RPMI7951 (cell line): ENCODE measurements at regions not wholly inside any gene's neighbourhood (a gene's known extent, or its start where the extent isn't known, plus 50 kb on each side); places are given as distances from the start of the nearest gene placed in this dataset.

Source experiments
- DNase-seq: peaks from one replicate; pipeline ENCODE4 v3.0.0-alpha.2; 2012; ENCODE audit warnings: low read depth

DNA sequence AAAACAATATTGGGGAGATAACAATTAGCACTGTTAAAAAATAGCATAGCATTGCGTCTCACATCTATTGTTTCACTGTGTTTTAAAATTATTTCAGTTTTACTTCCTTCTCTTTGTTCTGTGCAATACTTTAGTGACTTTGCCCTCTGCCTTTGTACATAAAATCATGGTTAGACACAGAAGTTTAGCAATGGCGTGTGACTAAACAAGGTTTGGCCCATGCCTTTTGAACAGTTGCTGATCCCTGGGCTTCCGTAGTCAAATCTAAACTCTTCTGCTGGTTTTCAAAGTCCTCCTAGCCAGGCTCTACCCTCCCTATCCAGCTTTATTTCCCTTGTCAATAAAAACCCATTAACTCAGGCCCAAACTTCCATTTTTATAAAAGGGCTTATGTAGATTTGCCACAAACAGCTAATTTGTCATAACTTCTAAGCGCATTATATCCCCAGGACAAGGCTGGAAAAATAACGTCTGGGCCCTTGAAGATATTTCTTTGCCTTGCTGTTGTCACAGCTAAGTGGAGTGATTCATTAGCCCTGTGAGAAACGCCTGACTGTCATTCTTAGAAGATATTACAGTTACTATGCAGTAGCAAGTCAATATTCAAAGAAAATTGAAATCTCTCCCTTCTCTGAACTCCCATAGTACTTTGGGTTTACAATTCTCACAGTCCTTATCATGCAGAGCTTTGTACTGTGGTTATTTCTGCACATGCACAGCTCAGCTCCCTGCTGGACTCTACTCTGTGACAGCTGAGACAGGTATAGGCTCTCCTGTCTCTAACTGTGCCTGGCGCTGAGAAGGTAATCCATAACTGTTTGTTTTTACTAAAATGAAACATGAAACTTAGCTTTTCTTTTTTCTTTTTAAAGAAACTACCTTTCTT lies 123.4 kb upstream of the SLC24A5 start:
- DNase-seq: no peak

DNA sequence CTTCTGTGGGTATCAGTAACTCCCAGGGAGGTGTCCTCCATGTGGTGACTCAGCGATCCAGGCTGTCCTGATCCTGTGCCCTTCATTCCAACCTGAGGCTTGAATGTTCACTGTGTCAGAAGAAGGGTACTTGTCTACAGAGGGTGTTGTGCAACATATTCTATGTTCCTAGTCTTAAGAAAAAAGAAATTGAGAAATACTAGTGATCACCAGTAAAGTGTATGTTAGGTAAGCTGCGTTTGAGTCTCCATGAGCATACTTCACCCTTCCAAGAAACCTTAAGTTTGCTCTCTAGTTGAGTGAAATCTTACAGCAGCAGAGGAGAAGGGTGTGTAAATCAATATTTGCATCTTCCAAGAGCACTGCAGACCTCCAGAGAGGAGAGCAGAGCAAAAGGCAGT lies 122.2 kb upstream of the SLC24A5 start:
- no peak for DNase-seq

DNA sequence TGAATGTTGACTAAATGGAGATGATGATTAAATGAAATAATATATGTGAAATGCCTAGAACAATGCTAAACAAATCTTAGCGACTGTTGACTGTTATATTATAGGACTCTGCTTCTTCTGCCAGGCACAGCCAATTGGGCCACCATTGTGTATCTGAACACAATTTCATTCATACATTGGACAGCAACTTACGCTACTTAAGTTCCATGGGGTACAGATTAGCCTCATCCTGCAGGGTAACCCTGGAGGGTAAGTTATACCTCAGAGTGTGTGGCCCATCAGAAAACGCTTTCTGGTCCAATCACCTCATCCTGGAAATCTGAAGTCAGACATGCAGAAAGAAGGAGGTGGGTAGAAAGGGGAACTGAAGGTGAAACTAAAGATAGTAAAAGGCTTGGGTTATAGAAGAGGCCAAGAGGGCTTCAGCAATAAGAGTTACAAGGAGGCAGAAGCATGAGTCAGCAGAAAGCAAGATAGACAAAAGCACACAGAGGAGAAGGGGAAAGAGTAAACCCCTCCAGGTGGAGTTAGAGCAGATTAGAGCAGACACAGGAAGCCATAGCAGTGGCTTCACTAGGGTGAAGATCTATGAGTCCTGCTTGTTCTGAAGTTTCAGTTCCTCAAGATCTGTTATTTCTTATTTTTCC lies 119.3 kb upstream of the SLC24A5 start:
- DNase-seq: no peak

DNA sequence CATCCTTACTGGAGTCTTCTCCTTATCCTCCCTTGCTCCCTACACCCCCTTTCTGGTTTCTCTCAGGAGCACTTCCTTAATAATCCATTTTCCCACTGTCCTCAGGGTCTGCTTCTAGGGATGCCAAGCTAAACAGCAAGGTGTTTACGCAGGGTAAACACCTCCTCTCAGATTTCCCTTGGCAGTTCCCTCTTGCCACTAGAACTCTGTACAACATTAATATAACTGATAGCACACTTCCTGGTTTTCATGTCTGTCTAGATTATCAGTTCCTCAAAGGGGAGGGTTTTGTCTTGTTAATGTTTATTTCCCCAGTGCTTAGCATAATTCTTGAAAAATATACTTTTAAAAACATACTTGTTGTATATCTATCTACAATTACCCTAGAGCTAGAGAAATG lies 118.0 kb upstream of the SLC24A5 start:
- DNase-seq: no peak

DNA sequence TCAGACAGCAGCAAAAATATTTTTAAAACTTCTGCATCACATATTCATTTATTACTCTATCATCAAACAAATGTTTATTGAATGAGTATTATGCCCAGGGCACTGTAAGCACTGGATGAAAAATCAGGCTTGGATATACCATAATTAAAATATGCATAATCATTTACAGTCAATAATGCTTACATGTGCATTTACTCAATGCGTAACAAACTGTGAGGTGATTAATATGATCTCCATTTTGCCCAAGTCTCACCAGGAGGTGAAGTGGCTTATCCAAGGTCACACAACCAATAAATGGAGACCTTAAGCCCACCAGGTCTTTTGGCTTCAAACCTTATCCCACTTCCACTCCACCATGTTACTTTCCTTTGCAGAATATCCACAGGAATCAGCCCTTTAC lies 117.3 kb upstream of the SLC24A5 start:
- DNase-seq: no peak

DNA sequence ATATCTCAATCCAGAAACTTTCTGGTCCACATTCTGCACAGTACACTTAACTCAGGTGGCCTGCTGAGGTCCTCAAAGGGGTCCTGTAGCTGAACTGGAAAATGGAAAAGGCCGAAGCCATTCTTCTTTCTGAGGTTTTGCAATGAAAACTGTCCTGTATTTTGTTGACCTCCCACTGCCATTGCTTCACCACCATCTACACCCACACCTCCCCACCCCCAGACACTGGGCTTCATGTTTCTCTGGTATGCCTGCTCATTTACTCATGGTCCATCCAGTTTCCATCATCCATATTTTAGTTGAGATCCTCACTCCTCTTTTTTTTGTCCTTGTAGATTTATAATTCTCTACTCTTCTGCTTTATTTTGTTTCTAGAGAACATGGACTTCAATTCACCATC lies 115.7 kb upstream of the SLC24A5 start:
- DNase-seq: no peak

DNA sequence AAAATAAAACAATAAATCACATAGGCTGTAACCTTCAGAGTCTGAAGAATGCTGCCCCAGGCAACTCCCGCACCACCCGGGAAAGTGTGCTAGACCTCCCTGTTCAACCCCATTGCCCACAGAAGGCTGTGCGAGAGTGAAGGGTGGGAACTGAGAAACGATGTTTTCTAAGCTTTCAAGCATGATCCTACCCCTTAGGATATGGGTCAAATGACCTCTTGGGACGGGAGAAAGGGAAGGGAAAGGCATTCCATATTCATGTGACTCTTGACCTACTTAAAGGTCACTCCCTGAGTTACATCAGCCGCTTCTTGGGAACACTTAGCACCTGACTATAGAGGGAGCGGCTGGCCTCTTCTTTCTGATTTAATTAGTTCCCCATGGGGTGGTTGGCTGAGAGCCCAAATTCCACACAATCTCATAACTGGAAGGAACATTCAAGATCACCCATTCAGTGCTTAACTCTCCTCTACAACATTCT lies 114.7 kb upstream of the SLC24A5 start:
- DNase-seq: no peak

DNA sequence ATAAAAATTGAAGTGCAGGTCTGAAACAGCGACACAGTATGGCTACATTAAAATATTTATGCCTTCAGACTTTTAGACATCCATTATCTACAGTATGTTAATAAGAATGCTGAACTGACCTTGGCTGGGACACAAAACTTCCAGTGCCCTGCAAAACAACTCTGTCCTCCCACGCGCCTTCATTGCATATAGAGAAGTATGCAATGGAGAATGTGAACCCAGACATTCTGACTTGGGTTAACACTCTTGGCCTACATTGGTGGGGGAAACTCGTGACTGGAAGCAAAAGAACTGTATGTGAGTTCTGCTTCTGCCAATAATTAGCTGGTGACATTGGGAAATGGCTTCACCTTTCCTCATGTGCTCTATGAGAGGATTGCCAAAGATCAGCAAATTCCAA lies 110.5 kb upstream of the SLC24A5 start:
- DNase-seq: no peak

DNA sequence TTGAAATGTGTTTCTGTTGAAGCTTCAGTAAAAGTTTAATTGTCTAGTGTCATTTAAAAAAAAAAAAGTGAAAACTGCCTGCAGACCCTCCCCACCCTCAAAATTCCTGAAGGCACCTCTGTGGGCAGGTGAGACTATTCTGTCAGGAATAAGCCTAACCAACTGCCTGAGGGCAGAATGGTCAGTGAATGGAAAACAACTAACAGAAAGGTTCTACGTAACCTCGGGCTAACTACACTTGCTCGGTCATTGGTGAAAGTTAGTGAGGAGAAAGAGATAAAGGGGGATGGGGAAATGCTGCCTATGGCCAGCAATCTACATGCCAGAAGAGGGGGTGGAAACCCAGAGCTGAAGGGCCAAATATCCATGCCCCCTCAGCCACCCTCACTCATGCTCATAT lies 108.6 kb upstream of the SLC24A5 start:
- no peak for DNase-seq

DNA sequence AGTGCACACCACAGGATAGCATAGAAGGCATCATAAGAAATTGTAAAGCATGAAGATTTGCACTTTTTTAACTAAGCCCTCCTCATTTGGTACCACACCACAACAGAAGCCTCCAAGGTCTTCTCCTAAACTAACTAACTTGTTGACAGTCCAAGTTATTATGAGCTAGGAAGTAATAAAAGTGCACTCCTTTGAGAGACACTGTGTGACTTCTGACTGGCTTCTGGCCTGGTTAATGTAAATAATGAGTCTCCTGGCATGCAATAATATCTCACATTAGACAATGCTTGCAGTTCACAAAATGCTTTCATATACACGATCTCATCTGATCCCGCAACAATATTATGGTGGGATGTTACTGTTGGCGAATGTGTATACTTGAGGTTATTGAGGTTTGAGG lies 103.9 kb upstream of the SLC24A5 start:
- DNase-seq: no peak

DNA sequence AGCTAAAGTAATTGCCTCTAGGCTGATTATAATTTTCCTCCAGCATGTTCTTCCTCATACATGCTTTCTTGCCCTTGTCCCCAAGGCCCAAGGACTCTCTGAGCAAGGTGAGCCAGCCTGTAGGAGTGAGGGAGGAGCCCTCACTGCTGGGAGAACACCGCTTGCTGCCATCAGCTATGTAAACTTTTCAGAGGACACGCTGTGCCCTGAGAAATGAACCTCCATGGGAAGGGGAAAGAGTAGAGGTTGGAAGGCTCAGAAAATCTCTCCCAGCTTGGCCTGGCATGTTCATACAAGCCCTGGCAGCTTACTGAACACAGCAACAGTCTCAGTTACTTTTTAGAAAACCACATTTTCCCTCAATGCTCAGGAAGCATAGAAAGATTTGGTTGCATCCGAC lies 103.0 kb upstream of the SLC24A5 start:
- DNase-seq: no peak

DNA sequence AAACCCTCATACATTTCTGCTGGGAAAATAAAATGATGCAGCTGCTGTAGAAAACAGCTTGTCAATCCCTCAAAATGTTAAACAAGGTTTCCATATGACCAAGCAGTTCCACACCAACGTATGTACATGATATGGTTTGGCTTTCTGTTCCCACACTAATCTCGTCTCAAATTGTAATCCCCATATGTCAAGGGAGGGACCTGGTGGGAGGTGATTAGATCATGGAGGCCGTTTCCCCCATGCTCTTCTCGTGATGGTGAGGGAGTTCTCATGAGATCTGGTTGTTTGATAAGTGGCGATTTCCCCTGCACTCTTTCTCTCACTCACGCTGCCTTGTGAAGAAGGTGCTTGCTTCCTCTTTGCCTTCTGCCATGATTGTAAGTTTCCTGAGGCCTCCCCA lies 100.6 kb upstream of the SLC24A5 start:
- DNase-seq: no peak

DNA sequence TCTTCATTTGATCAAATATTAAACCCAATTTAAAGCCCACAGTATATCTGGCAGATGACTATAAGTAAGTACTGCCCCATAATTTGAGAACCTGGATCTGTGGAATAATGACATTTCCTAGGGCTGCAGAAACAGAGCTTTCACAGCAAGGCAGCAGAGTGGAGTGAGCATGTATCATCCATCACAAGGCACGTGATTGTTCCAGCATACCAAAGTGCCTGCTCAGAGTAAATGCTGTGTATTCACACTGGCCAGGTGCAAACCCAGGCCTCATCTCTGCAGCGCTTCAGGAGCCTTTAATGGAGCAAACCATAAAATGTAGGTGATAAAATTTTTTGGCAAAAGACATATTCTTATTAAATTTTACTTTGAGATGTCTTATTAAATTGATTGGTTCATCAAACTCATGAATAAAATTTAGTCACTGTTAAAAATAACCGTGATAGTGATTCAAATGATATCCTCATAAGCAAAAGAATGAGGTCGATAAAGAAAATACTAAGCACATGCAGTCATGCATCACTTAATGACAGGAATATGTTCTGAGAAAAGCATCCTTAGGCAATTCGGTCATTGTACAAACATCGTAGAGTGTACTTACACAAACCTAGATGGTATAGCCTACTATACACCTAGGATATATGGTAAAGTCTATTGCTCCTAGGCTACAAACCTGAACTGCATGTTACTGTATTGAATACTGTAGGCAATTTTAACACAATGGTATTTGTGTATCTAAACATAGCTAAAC lies 99.3 kb upstream of the SLC24A5 start:
- DNase-seq: no peak

DNA sequence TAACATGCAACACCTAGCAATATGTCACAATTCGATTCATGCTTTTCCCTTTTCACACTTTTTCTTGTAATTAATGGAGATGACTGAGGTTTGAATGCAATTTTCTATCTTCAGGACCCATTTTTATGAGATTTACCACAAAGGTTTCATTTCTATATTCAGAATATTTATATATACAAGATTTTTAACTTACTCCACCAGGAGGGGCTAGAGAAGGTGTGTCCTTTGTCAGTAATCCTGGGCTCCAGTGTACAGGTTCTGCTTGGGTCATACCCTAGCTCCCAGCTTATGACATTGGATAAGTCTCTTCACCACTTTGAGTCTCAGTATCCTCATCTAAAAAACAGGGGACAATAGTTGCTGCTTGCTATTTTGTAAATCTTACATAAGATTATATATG lies 95.7 kb upstream of the SLC24A5 start:
- no peak for DNase-seq

DNA sequence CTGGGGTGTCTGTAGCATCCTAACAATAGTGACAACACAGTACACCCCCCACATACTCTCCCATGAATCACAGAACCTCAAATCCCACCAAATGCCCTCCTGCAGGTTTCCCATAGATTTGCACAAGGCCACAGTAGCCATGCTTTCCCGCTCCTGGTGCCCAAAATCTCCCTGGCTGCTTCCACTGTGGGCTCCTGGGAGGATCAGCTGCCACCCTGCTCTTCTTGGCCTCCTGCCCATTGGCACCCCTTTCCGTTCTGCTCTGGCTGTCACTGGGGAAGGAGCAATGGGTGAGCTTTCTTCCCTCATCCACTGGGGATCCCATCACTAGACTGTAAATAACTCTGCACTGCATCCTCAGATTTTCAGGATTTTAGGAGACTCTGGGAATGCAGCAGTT lies 92.1 kb upstream of the SLC24A5 start:
- DNase-seq: no peak

DNA sequence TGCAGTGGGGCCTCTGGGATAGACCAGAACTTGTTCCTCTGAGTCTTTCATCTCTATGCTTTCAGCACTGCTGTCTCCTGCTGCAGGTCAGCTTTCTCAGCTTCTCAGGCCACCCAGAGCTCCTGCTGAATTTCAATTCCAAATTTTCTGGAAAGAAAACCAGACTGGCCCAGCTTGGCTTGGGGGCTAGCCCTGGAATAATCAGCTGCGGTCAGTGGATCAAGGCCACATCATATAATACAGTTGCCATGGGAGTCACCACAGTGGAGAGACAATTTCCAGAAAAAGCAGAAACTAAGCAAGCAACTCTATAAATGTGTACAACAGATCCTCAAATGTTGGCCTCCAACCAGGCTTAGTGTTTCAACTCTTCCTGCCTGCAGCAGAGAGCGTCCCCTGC lies 91.1 kb upstream of the SLC24A5 start:
- DNase-seq: no peak

DNA sequence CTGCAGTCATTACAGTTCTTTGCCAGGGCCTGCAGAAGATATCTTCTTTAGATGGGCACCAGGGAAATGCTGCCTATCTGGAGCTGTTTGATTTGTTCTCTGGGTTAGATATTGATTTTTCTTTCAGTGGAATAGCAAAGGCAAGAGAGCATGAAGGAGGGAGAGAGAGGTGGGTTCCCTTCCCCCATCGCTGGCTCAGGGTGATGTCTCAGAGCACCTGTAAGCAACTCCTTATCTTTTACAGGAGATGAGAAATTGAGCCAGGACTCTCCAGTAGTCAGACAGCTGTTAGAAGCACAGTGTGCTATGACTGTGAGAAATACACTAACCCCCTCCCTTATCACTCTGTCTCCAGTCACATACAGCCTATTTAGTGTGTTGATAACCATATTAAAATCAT lies 89.3 kb upstream of the SLC24A5 start:
- DNase-seq: no peak

DNA sequence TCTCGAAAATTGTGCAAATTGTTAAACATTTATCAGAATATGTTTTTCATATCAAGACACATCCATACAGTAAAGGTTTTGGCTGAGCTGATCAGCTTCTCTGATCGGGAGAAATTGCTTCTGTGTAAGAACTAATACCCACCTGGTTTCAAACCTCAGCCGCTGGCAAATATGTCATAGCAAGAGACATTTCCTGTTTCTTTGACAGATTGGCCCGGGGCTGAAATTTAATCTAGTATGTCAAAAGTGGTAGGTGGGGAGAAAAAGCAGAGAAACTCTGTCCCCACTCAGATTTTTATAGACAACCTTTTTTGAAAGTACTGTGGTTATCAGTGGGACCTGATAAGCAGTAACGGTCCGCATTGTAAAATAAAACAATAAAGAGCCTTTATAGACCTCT lies 88.8 kb upstream of the SLC24A5 start:
- no peak for DNase-seq

DNA sequence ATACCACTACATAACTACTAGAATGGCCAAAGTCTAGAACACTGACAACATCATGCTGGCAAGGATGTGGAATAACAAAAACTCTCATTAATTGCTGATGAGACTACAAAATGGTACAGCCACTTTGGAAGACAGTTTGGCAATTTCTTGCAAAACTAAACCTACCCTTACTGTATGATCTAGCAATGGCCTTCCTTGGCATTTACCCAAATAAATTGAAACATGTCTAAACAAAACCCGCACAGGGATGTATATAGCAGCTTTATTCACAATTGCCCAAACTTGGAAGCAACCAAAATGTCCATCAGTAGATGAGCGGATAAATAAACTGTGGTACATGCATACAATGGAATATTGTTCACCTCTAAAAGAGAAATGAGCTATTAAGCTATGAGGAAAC lies 87.9 kb upstream of the SLC24A5 start:
- no peak for DNase-seq

DNA sequence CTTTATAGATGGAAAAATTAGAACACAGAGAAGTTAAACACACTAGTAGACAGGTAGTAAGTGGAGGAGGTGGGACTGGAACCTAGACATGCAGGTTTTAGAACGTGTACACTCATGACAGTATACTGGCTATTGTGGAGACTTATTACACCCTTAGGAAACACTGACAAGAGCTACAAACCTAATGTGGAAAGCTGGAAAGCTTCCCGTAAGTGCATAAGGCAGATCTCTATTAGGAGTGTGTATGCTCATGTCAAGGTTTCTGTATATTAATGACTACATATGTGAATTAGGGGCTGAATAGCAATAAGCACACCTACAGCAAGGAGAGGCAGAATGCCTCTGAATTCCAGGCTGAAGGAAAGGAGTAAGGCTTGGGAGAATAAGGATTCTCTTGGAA lies 82.6 kb upstream of the SLC24A5 start:
- no peak for DNase-seq

DNA sequence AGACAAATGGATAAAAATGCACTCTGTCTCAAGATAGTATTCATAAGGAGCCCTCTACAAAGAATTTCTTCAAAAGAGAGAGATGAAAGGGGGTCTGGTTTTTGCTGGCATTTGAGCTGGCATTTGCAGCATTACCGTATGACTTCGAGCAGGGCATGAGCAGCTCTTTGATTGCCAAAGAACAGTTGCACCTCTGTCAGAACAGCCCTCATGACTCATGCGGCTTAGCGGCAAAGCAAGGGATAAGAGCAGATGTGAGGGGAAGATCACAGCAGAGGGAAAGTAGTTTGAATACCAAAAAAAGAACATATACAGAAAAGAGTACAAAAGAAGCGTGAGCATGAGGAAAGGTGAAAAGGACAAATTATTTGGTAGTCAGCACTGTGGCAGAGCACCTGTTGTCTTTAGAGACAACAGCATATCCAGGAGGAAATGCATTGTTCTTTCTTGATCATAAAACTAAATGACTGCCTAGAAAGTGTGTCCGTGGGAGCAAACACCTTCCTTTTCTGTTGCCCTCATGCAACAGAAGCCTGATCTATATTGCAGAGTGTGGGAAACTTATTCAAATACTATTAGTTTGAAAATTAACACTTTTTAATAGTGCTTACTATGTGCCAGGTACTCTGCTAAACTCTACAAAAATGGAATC lies 80.5 kb upstream of the SLC24A5 start:
- DNase-seq: peak; percentile 54

DNA sequence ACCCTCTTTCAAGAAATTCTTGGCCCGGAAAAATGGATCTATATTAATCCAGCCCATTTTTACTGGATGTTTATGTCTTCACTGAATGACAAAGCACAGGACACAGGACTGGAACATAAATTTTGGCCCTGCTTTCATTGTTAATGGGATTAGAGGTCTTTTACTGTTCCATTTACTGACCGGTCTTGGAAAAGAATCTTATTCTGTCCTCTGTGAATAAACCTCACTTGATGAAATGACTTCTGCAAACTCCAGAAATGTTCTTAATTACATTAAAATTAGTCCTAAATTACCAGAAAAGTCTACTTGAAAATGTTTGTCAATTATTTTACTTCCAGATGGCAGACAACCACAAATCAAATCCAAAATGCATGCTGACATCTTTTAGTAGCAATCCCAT lies 79.3 kb upstream of the SLC24A5 start:
- no peak for DNase-seq
